ENCODE measurements at regions not wholly inside any gene's neighbourhood (a gene's known extent, or its start where the extent isn't known, plus 50 kb on each side); places are given as distances from the start of the nearest gene placed in this dataset.

DNA sequence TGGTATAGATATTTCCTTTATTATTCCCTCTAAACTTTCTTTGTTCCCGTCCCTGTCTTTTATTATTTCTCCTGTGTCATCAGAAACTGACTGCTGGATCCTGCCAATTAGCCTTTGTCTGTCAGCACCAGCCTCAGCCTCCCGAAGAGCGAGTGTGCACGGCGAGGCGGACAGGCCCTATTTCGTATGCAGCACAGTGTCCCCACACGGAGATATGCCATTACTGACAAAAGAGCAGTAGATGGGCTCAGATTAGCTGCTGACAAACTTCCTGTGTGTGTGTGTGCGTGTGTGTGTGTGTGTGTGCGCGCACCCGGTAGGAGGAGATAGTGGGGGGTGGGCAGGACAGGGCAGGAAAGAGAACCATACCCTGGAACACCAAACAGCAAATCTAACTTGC, 99.5 kb upstream of the ZFP64 start:
- no peak for DNase-seq

DNA sequence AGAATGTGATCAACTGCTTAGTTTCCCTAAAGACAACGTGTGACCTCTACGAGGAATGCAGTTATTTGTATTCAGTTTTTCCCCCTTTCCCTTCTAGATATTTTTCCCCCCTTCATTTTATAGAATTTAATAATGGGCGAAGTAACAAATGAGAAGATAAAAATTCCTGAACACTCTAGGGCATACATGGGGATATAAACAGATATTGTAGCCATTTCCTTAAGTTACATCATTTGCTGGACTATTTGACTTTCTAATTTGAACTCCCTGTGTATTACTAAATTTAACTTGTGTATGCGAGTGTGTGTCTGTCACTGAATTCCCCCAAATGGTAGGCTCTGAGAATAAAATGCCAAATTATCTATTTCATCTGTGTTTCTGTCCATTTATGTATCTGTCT, 99.0 kb upstream of the ZFP64 start:
- no peak for DNase-seq

DNA sequence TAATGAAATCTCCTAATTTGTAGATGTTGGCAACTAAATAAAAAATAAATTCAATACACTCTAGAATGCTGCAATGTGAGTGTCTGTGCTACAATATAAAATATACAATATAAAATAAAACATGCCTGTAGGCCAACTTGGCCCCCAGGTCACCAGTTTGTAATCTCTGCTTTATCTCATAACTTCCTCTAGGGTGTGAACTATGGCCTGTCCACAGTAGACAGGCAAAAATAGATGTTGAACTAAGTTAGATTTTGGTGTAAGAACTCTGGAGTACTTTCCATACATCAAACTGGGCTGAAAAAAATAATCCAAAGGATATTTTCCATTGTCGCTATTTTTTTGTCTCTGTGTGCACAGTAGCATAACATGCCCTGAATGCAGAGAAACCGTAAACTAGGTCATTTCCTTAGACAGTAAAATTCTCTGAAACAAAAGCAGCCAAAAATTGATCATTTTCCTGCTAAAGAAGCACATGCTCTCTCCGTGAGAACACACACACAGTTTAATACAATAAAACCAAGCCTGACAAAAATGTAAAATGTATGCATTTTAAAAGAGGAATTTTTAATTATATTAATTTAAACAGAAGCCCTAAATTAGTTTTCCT, 98.5 kb upstream of the ZFP64 start:
- DNase-seq: no peak

DNA sequence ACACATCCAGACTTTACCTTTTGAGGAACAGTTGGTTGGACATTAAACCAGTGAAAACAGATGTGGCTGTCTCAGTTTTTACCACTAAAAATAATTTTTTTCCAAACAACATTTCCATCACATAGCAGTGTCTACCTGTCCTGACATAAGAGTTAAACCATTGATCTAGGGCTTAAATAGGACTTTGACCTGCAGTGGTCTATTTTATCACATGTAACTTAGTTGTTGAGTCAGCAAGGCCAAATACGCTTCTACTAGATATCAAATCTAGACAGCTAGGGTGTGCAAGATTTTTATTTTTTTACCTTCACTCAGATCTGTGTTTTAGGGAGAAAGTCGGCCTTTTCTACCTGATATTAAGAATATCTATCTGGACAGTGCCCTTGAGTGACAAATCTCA, 88.8 kb upstream of the ZFP64 start:
- DNase-seq: no peak

DNA sequence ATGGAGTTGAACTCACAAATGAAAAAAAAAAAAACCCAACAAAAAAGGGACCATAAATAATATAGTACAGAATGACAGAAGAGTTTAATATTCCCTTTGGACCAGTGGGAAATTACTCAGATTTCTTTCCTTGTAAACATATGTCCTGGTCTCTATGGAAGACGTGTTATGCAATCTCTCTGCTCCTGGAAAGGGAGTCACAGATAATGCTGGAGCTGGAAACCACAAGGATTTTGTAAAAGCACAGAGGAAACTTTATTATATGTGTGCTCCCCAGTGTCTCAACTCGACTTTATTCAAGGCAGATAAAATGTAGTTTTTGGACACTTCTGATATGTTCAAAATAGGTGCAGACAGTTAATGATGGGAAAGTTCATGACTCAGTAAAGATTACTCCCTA, 88.1 kb upstream of the ZFP64 start:
- no peak for DNase-seq

DNA sequence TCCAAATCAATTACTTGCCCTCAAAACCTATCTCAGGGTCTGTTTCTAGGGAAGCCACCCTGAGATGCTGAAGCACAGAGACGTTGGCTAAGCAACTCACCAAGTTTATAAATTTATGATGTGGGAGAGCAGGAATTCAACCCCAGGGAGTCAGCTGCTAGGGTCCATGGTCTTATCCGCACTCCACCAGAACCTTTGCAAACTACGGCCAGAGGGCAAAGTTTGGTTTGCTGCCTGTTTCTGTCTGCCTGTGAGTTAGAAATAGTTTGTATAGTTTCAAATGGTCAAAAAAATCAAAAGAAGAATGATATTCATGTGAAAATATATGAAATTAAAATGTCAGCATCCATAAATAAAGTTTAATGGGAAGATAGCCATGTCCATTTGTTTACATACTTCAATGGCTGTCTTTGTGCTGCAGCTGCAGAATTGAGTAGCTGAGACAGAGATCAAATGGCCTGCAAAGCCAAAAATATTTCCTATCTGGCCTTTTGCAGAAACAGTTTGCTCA, 83.7 kb upstream of the ZFP64 start:
- no peak for DNase-seq

DNA sequence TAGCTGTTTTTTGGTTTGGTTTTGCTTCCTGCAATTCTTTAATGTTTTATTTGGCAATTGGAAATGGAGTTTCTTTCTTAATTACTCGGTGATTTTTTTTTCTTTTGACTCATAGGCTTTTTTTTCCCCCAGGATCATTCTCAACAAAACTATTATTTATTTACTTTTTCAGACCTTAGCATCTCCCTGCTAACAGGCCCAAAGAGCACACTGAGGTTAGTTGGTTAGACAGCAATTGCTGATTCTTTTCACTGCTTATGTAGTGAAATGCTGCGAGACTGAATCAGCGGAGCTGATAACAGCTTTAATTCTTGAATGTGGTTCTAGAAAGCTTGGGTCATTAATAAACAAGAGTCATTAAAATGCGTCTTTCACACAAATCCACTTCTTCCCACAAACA, 79.1 kb upstream of the ZFP64 start:
- DNase-seq: no peak

DNA sequence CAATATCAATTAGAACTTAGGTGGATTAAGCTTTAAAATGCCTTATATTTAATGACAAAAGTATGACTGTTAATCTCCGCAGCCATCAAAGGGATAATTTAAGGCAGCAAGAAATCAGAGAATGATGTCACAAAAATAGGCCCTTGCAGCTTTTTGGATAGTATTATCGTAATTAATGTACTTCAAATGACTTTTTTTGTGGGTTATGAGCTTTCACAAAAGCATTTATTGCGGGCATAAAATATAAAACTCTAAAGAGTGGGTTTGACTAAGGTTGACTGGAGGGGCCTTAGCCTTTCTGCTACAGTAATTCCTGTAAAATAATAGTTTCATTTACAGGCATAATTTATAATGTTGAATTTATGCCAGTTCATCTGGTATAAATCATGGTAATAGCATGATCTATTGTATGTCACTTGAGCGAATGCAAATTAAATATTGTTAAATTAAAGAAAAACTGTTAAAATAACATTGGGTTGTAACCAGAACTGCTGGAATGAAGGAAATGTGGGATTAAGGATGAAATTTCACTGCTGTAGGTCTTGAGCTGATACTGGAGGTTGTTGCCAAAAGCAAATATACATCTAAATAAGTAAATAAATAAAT, 78.5 kb upstream of the ZFP64 start:
- DNase-seq: no peak

DNA sequence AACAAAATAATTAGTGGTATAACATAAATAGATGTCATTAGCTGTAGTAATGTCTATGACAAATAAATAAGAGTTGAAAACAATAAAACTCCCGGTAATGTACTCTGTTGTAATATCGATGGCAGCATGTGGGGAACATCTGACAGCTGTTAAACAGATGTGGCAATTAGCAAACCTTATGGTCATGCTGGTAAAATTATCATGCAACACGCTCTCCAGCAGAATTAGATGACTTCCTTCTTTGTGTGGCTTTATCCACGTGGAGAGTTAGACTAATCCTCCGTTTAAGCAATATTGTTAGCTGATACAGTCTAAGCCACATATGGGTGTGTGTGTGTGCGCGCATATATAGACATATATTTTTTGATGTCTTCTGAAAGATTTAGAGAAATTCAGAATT, 77.7 kb upstream of the ZFP64 start:
- no peak for DNase-seq

DNA sequence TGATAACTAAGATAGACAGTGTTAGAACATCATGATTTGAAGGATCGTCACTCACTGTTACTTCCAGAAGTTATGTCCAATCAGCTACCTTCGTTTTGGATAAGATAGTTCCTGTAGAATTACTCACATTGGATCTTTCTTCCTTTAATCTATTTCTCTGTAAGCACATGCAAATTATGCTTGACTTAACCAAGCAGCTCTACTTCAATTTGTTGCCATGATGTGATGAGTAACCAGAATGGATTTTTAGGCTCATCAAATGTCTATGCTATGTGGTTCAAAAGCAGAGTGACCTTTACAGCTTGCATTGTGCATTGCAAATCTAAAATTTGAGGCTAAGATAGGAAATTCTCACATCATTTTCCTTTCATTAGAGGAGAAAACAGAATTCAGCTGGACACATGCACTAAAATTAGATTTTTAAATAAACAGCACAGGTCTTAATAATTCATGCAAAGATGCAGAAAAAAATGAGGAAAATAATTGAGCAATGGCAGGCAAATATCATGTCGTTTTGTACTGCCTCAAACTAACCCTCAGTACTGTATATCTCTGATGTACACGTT, 76.7 kb upstream of the ZFP64 start:
- no peak for DNase-seq

DNA sequence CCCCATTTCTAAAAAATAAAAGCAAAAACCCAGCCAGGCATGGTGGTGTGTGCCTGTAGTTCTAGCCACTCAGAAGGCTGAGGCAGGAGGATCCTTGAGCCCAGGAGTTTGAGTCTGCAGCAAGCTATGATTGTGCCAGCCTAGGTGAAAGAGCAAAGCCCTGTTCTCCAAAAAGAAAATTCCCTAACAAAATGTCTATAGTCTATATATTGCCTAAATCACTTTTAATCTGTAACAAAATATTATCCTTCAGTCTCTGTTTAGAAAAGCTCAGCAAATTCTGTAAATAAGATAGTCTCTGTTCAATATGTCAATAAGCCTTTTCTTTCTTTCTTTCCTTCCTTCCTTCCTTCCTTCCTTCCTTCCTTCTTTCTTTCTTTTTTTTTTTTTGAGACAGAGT, 75.8 kb upstream of the ZFP64 start:
- no peak for DNase-seq

DNA sequence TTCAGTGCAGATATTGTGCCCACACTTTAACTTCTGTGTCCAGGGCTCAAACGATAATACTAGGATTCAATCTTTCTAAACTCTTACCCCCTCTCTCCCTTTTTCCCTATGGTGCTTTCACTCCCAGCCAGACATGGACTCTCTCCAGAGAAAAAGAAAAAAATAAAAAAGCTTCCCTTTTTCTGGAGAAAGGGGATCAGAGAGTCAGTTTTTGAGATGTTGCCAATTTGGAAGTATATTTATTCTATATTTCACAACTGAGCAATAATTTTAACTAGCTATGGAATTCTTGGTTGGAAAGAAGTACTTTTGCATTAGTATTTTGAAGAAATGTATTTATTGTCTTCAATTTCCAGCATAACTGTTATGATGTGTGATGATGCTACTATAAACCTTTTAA, 72.2 kb upstream of the ZFP64 start:
- no peak for DNase-seq

DNA sequence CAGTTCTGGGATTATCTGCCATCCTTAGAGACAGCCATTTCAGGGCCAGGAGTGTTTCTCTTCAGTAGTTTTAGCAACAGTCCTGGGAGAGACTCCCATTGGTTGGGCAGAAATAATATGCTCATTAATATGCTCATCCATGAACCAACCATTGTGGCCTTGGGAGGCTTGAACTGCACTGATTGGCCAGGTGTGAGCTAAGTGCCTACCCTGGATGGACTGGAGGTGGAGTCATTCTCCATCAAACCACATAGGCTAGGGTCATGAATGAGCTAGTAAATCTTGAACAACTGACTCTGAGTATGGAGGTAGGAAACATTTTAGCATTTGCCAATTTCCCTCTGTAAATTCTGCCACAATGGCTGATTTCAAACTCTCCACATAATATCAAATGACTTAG, 70.2 kb upstream of the ZFP64 start:
- DNase-seq: no peak

DNA sequence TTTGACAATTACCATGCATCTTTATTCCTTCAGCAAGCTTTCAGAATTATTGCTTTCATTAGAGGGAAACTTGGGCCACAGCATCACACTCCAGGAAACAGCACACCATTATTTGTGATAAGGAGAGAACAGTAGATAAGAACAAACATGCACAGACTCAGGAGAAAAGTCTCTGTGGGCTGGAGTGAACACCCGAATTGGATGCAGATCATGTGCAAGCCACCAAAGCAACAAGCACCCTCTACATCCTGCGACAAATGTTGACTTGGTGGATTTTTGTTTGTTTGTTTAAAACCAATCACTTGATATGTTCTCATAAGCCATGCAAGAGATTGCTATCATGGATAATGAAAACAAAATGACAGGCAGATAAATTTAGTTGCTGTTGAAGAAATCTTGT, 67.7 kb upstream of the ZFP64 start:
- DNase-seq: no peak

DNA sequence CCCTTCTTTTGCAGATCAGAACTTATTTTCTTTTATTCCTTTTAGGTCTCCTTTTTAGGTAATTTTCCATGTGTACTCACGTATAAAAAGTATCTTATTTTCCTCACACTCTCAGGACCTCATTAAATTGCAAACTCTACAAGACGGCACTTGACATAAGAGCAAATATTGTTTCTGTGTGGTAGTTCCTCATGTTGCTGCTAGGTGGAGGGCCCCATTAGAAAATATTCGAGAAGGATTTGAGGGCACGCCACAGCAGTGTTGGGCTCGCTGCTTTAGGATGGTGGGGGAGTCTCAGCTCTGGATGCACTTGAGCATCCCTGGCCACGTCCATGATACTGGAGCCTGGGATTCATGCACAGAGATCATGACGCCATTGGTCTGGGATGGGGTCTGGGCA, 64.9 kb upstream of the ZFP64 start:
- DNase-seq: no peak

DNA sequence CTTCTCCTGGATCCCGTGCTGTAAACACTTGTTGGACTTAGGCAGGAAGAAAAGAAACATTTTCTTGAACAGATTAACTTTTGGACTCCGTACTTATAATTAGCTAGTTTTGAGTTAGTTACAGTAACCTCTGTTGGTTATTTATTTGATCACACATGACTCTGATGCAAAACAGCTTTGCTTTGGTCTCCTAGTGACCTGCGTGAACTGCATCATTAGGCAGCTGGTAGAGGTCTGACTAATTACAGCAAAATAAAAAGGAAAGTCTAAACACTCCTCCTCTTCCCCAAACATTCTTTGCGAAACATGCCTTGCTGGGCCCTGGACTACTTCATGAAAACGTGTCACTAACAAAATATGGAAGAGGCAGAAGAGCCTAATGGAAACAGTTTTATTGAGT, 61.1 kb upstream of the ZFP64 start:
- no peak for DNase-seq

DNA sequence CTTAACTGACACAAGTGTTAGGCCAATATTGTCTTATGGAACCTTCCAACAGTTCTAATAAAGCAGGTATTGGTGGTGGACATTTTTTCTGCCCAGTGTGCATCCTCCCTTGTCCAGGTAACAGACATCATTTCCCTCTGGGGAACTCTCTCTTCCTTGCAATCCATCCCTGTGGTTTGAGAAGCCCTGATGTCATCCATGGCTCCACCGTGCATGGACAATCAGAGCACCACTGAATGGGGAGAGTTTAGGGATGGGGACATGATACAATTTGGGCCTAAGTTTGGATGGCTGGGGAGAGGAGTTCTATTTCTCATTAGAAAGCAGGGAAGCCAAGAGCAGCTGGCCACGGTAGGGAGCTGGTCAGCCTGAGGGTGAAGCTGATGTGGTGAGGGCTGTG, 60.2 kb upstream of the ZFP64 start:
- no peak for DNase-seq

DNA sequence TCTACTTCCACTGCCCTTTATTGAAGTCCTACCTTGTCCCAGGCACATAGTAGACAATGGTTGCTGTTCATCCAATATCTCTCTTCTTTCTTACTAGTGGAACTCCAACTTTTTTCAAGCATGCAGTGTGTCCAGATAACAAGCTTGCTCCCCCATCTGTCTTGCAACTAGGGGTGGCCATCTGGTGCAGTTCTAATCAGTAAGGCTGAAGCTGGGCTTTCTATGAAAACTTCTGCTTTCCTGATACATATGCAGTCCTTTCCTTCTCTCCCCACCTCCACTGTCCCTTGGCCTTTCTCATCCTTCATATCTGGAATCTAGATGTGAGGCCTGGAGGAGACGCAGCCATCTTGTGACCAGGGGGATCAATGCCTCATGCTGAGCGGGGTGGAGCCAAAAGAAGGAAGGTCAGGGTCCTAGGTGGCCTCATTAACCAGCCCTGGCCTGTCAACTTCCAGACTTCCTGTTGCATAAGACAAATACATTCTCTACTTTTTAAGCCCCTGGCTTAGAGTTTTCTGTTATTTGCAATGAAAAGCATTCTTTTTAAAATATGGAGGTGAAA, 59.6 kb upstream of the ZFP64 start:
- DNase-seq: no peak

DNA sequence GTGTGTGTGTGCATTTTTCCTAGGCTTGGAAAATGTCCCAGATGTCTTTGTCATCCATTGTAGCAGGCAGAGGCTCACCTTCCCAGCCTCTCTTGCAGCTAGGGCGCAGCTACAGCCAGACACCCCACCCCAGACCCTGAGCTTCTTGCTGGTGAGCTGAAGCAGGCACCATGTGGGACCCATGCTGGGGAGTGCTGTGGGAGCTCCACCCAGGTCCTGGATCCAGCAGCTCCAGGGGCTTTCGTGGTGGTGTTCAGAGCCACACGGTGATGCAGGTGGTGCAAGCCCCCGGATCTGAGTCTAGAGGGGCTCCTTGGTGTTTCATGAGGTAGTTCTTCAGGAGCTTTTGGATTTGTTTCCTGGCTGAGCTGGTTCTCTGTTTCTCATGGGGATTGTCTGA, 56.0 kb upstream of the ZFP64 start:
- DNase-seq: no peak

DNA sequence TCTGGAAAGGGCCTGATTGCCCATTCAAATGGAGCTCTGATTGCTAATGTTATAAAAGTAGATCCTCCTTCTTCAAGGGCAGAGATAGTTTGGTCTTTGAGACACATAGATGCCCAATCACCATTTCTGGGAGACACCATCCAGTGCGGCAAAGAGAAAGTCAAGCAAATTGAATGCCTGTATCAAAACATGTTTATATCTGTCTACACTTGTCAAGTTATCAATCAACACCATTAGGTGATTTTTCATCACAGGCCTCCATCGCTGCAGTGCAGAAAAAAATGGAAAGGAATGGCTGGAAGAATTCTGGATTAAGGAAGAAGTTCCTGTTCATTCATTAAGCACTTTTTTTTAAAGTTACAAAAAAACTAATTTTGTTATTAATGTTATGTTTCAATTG, 54.8 kb upstream of the ZFP64 start:
- no peak for DNase-seq

DNA sequence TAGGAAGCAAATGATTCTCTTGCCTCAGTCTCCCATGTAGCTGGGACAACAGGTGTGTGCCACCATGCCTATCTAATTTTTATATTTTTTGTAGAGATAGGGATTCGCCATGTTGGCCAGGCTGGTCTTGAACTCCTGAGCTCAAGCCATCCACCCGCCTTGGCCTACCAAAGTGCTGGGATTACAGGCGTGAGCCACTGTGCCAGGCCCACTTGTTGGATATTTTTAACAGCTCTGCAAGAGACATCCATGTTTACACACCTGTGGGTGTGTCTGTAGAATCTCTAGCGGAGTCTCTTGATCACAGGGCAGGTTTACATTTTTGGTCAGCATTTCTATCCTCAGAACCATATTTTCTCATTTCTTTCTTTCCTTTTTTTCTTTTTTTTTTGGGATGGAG, 53.1 kb upstream of the ZFP64 start:
- DNase-seq: no peak

DNA sequence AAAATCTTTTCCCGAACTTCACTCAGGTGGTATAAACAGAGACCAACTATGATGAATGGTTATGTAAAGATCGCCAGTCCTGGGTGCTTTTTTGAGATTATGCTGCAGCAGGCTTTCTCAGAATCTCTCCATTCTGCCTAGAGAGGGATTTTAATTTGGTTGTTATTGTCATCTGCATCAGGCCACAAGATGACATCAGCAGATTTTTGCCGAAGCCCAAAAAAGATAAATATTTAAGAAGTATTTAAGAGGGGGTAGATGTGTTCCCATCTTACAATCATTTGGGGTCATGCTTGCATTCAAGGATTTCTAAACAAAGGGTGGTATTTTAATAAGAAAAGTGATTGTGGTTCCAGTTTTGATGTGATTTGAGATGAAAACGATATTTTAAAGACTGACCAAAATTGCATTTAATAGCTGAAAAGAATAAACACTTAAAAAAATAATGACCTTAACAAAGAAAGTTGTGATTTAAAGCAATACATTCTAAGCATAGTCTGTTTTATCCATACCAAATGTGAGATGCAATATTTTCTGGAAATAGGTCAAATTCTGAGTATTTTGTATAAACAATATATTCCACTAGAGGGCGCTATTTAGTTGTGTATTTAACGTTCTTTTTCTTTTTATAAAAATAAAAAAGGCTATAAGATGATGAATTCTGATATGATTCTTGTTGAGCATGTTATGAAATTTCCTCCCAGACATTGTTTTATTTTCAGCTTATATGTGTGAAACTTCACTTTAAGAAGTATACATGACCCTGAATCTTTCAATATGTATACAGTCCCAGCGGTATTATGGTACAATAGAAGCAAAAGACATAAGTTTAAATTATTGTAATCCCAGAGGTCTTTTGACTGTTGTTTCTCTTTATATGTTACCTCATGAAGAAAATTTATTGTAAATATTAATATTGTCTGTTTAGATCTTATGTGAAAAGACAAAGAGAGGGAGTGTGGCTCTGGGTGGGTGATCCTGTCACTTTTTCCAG, 51.0 kb upstream of the ZFP64 start:
- DNase-seq: no peak

Measured in activated T-cell treated with anti-CD3 and anti-CD28 coated beads, Interleukin-2, amount 50 U/mL, for 1 hour (primary cell).